ENCODE measurements at regions not wholly inside any gene's neighbourhood (a gene's known extent, or its start where the extent isn't known, plus 50 kb on each side); places are given as distances from the start of the nearest gene placed in this dataset.

DNA sequence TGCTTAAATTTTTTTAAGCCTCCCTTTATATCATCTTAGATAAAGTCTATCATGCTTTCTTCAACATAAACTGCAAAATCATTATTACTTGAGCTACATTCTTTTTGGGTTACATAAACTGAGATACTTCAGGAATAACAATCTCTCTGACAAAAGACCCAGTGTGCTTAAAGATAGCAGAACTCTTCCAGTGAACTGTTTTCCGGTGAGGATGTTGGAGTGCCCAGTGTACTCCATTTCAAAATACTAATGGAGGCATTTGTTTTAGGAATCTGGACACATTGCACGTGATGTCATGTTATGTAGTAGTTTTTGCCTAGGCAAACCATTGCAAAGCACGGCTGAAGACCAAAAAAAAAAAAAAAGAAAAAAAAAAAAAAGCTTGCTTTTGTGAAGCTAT lies 388.2 kb upstream of the CELF2 start:
- no peak for TF ChIP-seq POLR2A (IDR thresholded peaks at IDR 0.05; ENCODE audit: low read length)
- TF ChIP-seq GATA1 (IDR thresholded peaks at IDR 0.05; ENCODE audit: low read depth, low read length) = no peak
- no peak for DNase-seq

DNA sequence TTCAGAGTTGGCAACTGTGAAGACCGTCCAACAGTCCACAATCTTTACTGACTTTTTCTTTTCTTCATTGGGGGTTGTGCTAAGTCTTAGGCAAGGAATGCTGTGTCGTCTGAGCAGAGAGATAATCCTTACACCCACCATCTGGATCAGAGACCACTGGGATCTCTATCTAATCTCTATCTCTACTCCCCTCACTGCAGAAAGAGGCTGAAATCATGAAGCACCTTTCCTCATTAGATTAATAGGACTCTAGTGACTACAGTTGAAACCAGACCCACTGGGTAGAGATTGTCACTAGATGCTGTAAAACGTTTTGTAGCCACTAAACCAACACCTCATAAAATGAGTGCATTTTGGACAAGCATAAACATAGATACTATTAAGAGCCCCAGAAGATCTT lies 387.4 kb upstream of the CELF2 start:
- TF ChIP-seq GATA1 (IDR thresholded peaks at IDR 0.05; ENCODE audit: low read depth, low read length) (no peak), POLR2A (IDR thresholded peaks at IDR 0.05; ENCODE audit: low read length) (no peak)
- DNase-seq = no peak

DNA sequence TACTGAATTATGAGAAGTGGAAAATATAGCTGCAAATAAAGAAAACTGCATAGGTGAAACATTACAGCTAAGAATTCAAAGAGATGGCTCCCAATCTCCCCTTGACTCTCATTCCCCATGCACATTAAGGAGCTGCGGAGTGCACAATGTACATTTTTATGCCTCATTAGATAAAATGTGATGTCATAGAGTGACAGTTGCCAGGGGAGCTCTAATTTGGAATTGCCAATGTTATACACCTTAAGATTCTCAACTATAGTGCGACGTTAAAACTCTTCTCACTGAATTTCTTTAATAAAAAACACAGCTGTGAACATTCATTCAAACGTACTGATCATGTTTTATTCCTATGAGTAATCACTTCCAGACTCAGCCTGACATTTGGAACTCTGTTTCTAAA lies 386.9 kb upstream of the CELF2 start:
- no peak for DNase-seq
- TF ChIP-seq GATA1 (IDR thresholded peaks at IDR 0.05; ENCODE audit: low read depth, low read length) = no peak
- TF ChIP-seq POLR2A (IDR thresholded peaks at IDR 0.05; ENCODE audit: low read length) = no peak

DNA sequence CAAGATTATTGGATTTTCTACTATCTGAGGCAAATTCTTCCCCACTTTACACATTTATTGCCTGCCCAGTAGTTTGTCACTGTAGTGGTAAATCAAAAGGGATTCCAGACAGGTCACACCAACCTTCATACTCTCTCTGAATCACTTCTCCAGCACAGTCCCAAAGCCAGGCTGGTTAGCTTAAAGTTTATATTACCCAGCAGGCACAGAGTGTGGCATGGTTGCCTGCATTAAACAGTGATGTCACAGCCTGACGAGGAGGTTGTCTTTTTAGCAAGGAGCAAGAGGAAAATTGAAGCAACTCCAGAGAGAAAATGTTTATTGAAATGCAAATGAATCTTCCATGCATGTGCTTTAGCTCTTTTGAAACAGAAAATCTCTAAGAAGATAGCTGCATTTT lies 375.5 kb upstream of the CELF2 start:
- TF ChIP-seq GATA1 (IDR thresholded peaks at IDR 0.05; ENCODE audit: low read depth, low read length) = no peak

DNA sequence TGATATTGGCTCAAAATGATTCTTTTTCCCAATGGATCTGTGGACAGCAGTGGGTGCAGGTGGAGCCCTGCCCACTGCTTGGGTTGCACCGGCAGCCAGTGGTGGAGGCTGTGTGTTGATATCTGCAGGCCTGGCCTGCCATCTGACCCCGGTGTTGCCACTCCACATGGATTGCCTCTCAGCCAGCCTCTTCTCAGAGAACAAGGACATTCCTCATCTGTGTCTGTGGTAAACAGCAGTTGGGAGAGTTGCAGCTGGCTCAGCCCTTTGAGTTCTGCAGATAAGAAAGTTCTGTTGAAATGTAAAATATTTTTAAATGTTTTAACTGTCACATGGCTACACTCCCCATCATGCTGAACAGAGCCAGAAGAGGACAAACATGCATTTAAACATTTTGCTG lies 374.9 kb upstream of the CELF2 start:
- TF ChIP-seq POLR2A (IDR thresholded peaks at IDR 0.05; ENCODE audit: low read length) = no peak
- no peak for TF ChIP-seq GATA1 (IDR thresholded peaks at IDR 0.05; ENCODE audit: low read depth, low read length)
- no peak for DNase-seq

More for the DNA sequence above, 375.5 kb upstream of the CELF2 start:
- DNase-seq = no peak

DNA sequence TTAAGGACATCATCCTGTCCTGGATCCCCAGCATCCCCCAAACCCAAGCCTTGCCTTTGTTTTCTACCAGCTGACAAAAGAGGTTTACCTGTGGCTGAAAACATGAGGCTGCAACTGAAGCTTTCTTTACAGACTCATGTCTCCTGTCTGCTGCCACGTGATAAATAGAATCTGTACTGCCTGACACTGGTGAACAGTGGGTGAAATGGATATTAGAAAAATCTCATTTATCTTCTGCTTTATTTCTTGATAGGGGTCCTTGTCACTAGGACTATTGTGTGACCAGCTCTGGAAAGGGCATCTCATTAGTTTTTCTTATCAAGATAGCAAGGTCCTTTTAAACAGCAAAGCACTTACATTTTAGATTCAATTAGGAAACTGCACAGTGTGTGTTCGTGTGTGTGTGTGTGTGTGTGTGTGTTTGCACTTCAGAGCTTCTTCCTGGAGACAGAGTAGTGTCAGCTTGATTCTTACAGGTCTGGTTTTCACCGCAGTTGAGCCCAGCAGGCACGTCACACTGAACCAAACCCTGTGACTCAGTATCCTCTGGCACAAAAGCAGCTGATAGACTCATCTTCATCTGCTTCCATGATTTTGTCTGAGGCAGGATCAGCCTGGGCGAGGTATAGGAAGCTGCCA lies 373.5 kb upstream of the CELF2 start:
- DNase-seq = no peak
- no peak for TF ChIP-seq GATA1 (IDR thresholded peaks at IDR 0.05; ENCODE audit: low read depth, low read length)
- TF ChIP-seq POLR2A (IDR thresholded peaks at IDR 0.05; ENCODE audit: low read length) = no peak

DNA sequence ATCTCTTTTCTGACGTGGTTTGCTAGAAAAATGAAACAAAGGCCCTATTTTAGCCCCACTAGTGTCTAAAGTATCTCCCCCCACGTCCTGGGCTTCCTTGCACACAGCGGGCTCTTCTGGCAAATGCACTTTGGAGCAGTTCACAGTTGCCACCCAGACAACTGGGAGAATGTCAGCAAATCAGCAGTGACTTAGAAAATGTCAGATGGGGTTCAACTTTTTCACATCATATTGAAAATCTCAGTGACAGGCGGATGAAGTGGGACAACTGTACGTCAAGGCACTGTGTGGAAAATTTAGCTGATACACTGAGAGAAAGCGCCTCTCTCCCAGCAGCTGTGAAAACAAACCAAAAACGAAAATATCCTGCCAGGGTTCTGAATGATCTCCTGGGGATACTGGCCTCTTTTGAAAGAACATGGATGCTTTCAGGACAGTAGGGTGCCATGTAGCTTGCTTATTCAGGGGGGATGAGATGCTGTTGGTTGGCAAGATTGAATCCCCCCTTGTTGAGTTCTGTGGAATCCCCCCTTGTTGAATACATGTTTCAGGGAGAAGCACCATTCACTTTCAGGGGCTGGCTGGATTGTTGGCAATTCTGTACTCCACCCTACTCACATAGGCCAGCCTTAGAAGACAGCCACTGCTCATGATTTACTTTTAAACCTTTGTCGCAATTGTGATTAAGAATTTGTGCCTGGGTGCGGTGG lies 372.8 kb upstream of the CELF2 start:
- TF ChIP-seq GATA1 (IDR thresholded peaks at IDR 0.05; ENCODE audit: low read depth, low read length) = no peak
- TF ChIP-seq POLR2A (IDR thresholded peaks at IDR 0.05; ENCODE audit: low read length) = no peak
- no peak for DNase-seq

DNA sequence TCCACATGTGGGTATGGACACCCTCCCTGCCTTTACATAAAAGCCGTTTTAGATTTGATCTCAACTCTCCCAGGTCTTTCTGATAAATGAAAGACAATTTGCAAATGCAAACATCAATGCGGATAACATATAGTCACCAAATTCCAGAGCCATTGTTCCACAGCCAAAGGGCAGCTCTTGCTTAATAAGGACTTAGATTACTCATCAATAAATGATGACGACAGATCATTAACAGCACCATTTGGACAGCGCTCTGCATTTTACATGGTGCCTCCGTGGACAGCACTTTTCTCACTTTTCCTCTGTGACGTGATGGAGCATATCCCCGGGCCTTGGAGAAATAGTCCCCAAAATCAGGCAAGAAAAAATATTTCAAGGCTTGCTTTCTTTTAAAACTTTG lies 370.3 kb upstream of the CELF2 start:
- no peak for DNase-seq
- TF ChIP-seq GATA1 (IDR thresholded peaks at IDR 0.05; ENCODE audit: low read depth, low read length) (no peak), POLR2A (IDR thresholded peaks at IDR 0.05; ENCODE audit: low read length) (no peak)

DNA sequence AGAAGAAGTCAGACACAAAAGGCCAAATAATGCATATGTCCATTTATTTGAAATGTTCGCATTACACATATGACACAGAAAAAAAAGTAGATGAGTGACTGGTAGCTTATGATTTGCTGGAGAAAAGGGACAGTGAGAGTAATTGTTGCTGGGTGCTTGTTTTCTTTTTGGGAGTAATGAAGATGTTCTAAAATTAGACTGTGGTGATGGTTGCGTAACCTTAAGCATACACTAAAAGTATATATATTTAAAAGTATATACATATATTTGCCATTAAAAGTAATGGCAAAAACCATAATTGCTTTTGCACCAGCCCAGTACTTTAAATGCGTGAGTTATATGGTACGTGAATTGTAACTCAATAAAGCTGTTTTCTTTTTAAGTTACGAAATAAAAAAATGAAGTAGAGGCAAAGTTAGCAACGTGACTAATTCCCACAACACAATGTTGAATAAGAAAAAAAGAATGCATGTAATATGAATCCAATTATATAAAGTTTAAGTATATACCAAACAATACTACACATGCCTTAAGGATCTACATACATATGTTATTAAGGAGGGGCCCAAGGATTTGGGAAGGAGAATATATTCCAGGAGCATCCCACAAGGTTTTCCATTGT lies 360.4 kb upstream of the CELF2 start:
- no peak for DNase-seq
- TF ChIP-seq POLR2A (IDR thresholded peaks at IDR 0.05; ENCODE audit: low read length) (no peak), GATA1 (IDR thresholded peaks at IDR 0.05; ENCODE audit: low read depth, low read length) (no peak)

DNA sequence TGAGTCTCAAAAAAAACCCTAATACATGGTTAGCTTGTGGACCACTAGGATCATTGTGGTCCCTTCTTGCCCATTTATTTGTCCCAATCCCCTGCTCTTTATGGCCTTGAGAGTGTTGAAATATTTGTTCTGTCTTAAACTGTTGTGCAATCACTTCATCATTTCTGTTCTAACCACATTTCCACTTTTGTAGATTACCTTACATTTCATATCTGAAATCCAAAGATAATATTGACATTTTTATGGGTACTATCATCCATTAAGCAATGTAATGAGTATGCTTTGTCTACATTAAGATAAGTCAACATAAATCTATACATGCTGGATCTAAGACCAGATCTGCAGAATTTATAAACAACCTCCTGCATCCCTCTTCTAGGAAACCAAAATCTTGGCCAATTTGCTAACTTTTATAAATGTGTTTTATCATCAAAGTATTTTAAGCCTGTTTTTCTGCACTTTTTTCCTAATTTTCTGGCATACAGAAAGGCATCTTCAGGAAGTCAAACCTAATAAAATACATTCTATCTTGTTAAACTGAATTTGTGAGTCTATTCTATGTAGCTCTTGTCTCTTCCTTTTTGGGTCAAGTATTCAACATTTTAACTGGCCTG lies 359.4 kb upstream of the CELF2 start:
- no peak for TF ChIP-seq GATA1 (IDR thresholded peaks at IDR 0.05; ENCODE audit: low read depth, low read length)
- TF ChIP-seq POLR2A (IDR thresholded peaks at IDR 0.05; ENCODE audit: low read length) = no peak
- DNase-seq = no peak

DNA sequence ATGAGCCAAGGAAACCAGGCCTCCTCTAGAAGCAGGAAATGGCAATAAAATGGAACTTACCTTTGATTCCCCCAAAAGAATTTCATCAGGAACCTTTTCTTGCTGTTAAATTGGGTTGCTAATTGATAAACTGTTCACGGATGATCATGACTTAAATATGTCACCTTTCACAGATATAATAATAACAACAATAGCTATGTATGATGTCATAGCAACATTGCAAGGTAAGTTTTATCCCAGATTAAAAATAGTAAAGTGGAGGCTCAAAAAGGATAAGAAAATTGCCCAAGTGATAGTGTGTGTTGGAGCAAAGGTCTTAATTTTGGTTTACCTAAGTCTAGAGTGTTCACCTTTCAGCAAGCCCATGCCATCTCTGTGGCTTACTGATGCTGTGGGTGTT lies 357.6 kb upstream of the CELF2 start:
- no peak for TF ChIP-seq GATA1 (IDR thresholded peaks at IDR 0.05; ENCODE audit: low read depth, low read length)
- no peak for DNase-seq

DNA sequence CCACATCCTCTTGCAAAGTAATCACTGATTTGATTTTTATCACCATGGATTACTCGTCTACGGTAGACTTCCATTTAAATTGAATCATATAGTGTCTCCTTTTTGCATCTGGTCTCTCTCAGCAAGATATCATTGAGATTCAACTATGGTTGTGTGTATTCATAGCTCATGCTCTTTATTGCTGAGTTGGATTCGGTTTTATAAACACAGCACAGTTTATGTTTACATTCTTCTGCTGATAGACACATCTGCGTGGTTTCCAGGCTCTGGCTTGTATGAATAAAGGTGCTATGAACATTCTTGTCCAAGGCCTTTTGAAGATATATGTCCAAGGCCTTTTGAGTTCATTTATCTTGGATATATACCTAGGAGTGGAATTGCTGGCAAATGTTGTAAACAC lies 356.5 kb upstream of the CELF2 start:
- no peak for DNase-seq
- TF ChIP-seq POLR2A (IDR thresholded peaks at IDR 0.05; ENCODE audit: low read length) = no peak

DNA sequence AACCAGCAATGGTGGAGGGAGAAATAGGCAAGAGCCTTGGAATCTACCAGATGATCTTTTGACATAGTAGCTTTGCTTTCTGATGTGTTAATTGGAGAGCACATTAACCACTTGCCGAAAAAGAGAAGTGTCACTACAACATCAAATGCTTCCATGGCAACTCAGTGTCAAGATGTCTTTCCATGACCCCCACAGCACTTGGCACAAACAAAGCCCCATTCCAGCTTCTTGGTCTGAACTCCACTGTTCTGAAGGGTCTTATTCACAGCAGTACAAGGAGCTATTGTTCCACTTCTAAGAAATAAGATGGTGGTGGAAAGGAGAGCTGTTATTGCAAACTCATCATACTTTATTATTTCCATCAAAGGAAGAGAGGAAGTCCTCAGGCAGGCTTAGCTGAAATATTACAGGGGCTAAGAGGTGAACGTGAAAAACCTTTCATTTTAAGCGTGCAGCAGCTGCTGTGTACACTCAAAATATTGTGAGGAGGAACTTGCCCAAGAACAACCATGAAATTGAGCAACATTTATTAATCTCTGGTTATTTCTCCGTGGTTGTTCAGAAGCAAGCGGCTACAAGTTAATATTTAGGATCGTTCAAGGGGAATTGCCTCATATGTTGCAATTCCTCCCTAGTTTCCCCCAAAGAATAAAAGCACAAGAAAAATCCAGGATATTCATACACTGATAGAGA lies 354.8 kb upstream of the CELF2 start:
- TF ChIP-seq GATA1 (IDR thresholded peaks at IDR 0.05; ENCODE audit: low read depth, low read length) (no peak), POLR2A (IDR thresholded peaks at IDR 0.05; ENCODE audit: low read length) (no peak)
- DNase-seq = no peak

DNA sequence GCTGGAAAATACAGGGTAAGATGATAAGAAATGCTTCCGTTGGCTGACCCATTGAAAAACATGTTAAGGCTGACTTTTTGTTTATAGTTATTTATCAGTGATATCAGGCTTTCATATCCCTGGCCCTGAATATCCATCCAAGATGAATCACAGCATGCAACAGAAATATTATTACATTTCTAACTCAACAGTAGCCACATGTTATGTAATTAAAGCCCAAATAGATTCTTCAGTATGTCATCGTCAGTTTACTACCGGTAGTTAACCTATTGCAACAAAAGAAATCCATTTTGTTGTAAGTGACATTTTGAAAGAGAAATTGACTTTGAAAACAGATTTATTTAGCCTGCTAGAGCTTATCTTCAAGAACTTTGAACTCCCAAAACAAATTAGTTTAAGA lies 354.1 kb upstream of the CELF2 start:
- no peak for DNase-seq
- TF ChIP-seq POLR2A (IDR thresholded peaks at IDR 0.05; ENCODE audit: low read length) (no peak), GATA1 (IDR thresholded peaks at IDR 0.05; ENCODE audit: low read depth, low read length) (no peak)
